ENCODE measurements at regions not wholly inside any gene's neighbourhood (a gene's known extent, or its start where the extent isn't known, plus 50 kb on each side); places are given as distances from the start of the nearest gene placed in this dataset.

DNA sequence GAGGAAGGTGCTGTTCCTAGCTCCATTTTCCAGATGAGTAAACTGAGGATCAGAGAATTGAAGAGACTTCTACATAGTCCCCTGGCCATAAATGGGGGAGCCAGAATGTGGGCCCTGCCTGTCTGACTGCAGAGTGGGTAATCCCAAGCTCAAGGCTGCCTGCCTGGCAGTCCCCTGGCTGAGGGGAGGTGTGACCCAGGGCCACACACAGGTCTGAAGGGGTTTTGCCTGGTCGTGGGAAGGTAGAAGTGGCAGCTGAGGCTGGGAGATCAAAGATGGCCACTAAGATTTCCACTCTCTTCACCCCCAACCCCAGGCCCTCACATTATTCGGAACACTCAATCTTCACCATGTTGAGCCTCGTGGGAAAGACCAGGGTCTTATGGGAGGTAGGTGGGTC, 176.3 kb downstream of the MACROH2A1 start:
- H3K36me3 ChIP-seq: no peaks in the 10 kb centered on the region
- intact Hi-C loops (cut with DNase I): no loop called here
- no peaks in the 10 kb centered on the region for H3K27me3 ChIP-seq
- ATAC-seq: no peak
- no peak overlapping the region for H3K4me3 ChIP-seq
- H3K4me1 ChIP-seq: no peaks in the 10 kb centered on the region
- peak in 1 of 3 donors; percentile 14 for DNase-seq
- no peak overlapping the region for H3K27ac ChIP-seq
- no peak for TF ChIP-seq POLR2A (IDR thresholded peaks at IDR 0.05)
- TF ChIP-seq, protein P1, sequence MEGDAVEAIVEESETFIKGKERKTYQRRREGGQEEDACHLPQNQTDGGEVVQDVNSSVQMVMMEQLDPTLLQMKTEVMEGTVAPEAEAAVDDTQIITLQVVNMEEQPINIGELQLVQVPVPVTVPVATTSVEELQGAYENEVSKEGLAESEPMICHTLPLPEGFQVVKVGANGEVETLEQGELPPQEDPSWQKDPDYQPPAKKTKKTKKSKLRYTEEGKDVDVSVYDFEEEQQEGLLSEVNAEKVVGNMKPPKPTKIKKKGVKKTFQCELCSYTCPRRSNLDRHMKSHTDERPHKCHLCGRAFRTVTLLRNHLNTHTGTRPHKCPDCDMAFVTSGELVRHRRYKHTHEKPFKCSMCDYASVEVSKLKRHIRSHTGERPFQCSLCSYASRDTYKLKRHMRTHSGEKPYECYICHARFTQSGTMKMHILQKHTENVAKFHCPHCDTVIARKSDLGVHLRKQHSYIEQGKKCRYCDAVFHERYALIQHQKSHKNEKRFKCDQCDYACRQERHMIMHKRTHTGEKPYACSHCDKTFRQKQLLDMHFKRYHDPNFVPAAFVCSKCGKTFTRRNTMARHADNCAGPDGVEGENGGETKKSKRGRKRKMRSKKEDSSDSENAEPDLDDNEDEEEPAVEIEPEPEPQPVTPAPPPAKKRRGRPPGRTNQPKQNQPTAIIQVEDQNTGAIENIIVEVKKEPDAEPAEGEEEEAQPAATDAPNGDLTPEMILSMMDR (IDR thresholded peaks at IDR 0.05): no peak
- WGBS (ENCODE audit: insufficient coverage, low coverage, low lambda C conversion rate, missing lambda C conversion rate): 80% methylated on average over 3 of the region's 3 CpGs
- H3K9me3 ChIP-seq: no peaks in the 10 kb centered on the region

DNA sequence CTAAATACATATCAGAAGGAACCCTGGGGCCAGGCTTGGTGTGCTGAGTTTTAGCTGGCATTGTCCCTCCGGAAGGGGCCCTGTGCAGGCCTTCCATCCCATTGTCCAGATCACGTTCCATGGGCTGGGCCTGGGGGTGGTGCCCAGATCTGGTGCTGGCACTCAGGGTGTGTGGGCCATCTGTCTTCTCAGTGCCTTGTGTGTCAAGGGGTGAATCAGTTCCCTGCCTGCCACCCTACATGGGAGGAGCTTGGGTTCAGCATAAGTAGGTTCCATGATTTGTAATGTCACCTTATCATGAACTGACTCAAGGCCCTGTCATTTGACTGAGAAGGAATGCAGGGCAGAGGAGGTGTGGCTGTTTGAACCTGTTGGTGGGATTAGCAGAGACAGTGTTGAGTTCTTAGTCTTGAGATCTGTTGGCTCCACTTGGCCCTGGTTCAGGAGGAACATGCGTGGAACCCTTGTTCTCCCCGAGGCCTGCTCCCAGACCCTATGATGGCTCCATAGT, 176.8 kb downstream of the MACROH2A1 start:
- DNase-seq: peak in 1 of 3 donors; percentile 25
- Histone ChIP-seq H3K36me3 (no peaks in the 10 kb centered on the region), H3K9me3 (no peaks in the 10 kb centered on the region), H3K4me1 (no peaks in the 10 kb centered on the region), H3K27ac (no peak overlapping the region), H3K4me3 (no peak overlapping the region), H3K27me3 (no peaks in the 10 kb centered on the region)
- TF ChIP-seq, protein P1 (IDR thresholded peaks at IDR 0.05): no peak
- no peak for TF ChIP-seq POLR2A (IDR thresholded peaks at IDR 0.05)
- ATAC-seq: no peak
- 94% methylated on average over 2 of the region's 4 CpGs for WGBS (ENCODE audit: insufficient coverage, low coverage, low lambda C conversion rate, missing lambda C conversion rate)
- intact Hi-C loops (cut with DNase I): no loop called here

DNA sequence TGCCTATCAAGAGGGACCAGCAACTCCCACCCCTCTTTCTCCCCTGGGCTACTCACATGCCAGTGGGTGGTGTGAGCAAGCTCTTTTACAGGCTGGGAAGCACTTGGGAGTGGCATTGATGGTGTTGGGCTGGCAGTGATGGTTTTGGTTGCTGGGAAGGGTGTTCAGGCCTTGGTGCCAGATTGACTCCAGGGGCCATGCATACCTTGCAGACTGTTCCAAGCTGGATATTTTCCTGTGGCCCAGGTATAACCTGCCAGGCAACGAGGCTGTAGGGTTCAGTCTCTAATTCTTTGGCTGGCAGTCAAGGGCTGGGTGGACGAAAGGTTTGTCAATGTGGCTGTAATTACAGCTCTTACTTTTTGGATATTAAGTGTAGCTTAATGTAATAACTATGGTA, 177.3 kb downstream of the MACROH2A1 start:
- Histone ChIP-seq H3K36me3 (no peaks in the 10 kb centered on the region), H3K9me3 (no peaks in the 10 kb centered on the region), H3K27me3 (no peaks in the 10 kb centered on the region), H3K4me3 (no peak overlapping the region), H3K4me1 (no peaks in the 10 kb centered on the region), H3K27ac (no peak overlapping the region)
- TF ChIP-seq POLR2A (IDR thresholded peaks at IDR 0.05): no peak
- TF ChIP-seq, protein P1 (IDR thresholded peaks at IDR 0.05): no peak
- no peak for ATAC-seq
- intact Hi-C loops (cut with DNase I): no loop called here
- DNase-seq: peak in 1 of 3 donors; percentile 17
- 67% methylated on average over 1 of the region's 2 CpGs for WGBS (ENCODE audit: insufficient coverage, low coverage, low lambda C conversion rate, missing lambda C conversion rate)

DNA sequence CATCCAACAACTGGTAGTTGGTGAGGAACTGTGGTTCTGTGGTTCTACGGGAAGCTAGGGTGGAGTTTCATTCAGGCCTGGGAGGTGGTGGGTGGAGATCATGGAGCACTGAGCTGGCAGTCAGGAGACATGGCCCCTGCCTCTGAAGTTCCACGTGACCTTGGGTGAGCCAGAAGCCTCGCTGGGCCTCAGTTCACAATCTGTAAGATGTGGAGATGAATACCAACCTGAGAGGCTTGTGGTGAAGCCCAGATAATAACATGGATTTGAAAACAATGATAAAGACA, 177.9 kb downstream of the MACROH2A1 start:
- Histone ChIP-seq H3K4me3 (no peak overlapping the region), H3K9me3 (no peaks in the 10 kb centered on the region), H3K4me1 (no peaks in the 10 kb centered on the region), H3K27me3 (no peaks in the 10 kb centered on the region), H3K36me3 (no peaks in the 10 kb centered on the region), H3K27ac (no peak overlapping the region)
- TF ChIP-seq, protein P1 (IDR thresholded peaks at IDR 0.05): no peak
- no peak for TF ChIP-seq POLR2A (IDR thresholded peaks at IDR 0.05)
- WGBS (ENCODE audit: insufficient coverage, low coverage, low lambda C conversion rate, missing lambda C conversion rate): 80% methylated on average over 1 of the region's 3 CpGs
- intact Hi-C loops (cut with DNase I): no loop called here
- no peak for ATAC-seq
- peak in 1 of 3 donors; percentile 23 for DNase-seq

Measured in right lobe of liver (tissue), 6 donors.